Liver (tissue), 3 donors: ENCODE measurements at regions not wholly inside any gene's neighbourhood (a gene's known extent, or its start where the extent isn't known, plus 50 kb on each side); places are given as distances from the start of the nearest gene placed in this dataset.

Source experiments
- SP1 ChIP-seq: IDR thresholded peaks from 2 replicates; pipeline ENCODE4 v1.6.1; 2018; ENCODE audit warnings: antibody characterized with exemption, mild to moderate bottlenecking
- YY1 ChIP-seq: IDR thresholded peaks from 2 replicates; pipeline ENCODE4 v1.6.1; 2016; ENCODE audit warnings: antibody characterized with exemption, mild to moderate bottlenecking
- TF ChIP-seq, protein P1 (sequence below): fragments of 150-350 bp; IDR thresholded peaks from 2 replicates; pipeline ENCODE4 v1.5.1; 2017; ENCODE audit warnings: improper control_type of control experiment, low read depth, low read length; ENCODE audit not compliant: missing input control
- TF ChIP-seq, protein P2 (sequence below): IDR thresholded peaks from 2 replicates; pipeline ENCODE4 v1.6.1; 2016; ENCODE audit warnings: antibody characterized with exemption
- donor health status: healthy.
- donor health status: healthy.

- TF ChIP-seq, protein P1, sequence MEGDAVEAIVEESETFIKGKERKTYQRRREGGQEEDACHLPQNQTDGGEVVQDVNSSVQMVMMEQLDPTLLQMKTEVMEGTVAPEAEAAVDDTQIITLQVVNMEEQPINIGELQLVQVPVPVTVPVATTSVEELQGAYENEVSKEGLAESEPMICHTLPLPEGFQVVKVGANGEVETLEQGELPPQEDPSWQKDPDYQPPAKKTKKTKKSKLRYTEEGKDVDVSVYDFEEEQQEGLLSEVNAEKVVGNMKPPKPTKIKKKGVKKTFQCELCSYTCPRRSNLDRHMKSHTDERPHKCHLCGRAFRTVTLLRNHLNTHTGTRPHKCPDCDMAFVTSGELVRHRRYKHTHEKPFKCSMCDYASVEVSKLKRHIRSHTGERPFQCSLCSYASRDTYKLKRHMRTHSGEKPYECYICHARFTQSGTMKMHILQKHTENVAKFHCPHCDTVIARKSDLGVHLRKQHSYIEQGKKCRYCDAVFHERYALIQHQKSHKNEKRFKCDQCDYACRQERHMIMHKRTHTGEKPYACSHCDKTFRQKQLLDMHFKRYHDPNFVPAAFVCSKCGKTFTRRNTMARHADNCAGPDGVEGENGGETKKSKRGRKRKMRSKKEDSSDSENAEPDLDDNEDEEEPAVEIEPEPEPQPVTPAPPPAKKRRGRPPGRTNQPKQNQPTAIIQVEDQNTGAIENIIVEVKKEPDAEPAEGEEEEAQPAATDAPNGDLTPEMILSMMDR, result no peak
- TF ChIP-seq YY1 (no peak), SP1 (no peak)
- TF ChIP-seq, protein P2, sequence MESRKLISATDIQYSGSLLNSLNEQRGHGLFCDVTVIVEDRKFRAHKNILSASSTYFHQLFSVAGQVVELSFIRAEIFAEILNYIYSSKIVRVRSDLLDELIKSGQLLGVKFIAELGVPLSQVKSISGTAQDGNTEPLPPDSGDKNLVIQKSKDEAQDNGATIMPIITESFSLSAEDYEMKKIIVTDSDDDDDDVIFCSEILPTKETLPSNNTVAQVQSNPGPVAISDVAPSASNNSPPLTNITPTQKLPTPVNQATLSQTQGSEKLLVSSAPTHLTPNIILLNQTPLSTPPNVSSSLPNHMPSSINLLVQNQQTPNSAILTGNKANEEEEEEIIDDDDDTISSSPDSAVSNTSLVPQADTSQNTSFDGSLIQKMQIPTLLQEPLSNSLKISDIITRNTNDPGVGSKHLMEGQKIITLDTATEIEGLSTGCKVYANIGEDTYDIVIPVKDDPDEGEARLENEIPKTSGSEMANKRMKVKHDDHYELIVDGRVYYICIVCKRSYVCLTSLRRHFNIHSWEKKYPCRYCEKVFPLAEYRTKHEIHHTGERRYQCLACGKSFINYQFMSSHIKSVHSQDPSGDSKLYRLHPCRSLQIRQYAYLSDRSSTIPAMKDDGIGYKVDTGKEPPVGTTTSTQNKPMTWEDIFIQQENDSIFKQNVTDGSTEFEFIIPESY, result no peak
Measured at GRCh38 chrX:720825-721224, 90.2 kb downstream of the SHOX start.
